SU-DHL-6 (cell line): ENCODE measurements at regions not wholly inside any gene's neighbourhood (a gene's known extent, or its start where the extent isn't known, plus 50 kb on each side); places are given as distances from the start of the nearest gene placed in this dataset.

Experiments
- CTCF ChIP-seq: fragments of 200-600 bp; sonication (generic); IDR thresholded peaks from one replicate; pipeline ENCODE4 v1.5.1; 2017; ENCODE audit warnings: antibody characterized with exemption, mild to moderate bottlenecking, low read length, moderate library complexity; ENCODE audit not compliant: insufficient read depth, poor library complexity, severe bottlenecking
- EZH2phosphoT487 ChIP-seq: fragments of 200-600 bp; sonication (generic), shearing (Covaris generic); conservative IDR thresholded peaks from 2 replicates; pipeline ENCODE4 v1.6.1; 2018; ENCODE audit warnings: mild to moderate bottlenecking, antibody characterized with exemption, low read length, moderate library complexity, mixed read lengths

GRCh38 chr10:3408603-3409365 is 236.2 kb upstream of the PITRM1 start:
- no peak for TF ChIP-seq CTCF
- no peak for TF ChIP-seq EZH2phosphoT487
